DMS79 (cell line): ENCODE measurements at regions not wholly inside any gene's neighbourhood (a gene's known extent, or its start where the extent isn't known, plus 50 kb on each side); places are given as distances from the start of the nearest gene placed in this dataset.
"Not testable (repeated sequence)": the region's sequence is repeated elsewhere in the genome, so short reads cannot be mapped to it uniquely, and the experiment has no call there.

ENCODE experiments used
- DNase-seq: peaks from one replicate; lab custom pipeline; 2025; lab: John Stamatoyannopoulos, UW

DNA sequence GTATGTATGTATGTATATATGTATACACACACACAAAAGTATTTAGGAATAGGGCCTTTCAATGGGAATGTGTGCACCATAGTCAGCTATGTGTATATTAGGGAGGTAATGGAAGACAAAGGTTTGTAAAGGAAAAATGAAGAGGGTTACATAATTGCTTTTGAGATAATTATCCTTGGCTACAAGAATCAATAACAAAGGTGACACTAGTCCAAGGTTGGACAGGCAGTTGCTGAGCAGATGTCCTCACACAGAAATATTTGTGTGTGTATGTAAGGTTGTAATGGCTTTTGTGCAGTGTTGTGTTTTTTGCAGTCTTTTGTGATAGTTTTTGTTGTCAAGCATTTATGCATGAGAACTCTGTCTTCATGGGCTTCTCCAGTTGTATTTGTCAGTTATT is 157.9 kb upstream of the MARCKS start:
- DNase-seq = no peak

DNA sequence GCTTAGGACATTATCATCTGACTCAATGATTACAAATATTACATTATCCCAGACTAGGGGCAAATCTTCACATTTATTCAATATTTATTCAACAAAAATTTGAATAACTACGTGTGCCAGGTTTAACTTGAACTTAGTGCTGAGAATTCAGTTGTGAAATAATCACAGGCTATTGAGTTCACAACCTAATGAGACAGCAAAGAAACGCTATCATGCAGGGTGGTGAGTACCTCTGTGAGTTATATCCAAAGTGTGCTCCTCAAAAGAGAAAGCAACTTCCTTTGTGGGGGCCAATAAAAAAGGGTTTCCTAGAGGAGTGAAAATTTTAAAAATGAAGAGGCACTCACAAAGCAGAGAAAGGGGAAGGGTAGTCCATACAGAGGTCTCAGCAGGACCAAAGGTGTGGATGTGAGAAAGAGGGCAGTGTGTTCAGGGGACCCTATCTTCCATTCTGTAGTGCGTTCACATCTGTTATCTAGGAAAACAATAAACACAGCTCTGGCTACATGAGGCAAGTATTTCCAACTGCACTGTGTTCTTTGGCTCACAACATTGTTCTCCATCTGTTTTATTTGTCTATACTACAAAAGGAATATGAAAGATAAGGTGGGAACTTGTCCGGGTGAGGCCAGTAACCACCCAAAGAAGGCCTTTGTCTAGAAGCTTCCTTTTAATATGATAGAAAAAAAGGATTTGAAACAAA is 155.4 kb upstream of the MARCKS start:
- DNase-seq = no peak

DNA sequence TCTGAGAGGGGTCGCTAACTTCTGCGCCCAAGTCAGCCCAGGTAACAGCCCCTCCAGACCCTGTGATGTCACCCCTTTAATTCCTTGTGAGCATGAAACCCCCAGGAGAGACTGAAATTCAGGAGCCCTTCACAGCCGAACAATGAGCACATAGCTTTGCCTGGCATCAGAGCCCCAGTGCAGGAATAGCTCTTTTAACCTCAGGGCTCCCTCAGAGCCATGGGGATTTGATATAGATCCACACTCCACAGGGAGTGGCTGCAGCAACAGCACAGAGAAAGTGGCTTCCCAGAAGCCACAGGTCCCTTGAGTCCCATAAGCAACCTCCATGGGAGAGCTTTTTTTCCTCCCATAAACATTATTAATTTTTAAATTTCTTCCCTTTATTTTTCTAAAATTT is 150.0 kb upstream of the MARCKS start:
- DNase-seq = no peak

- no peak for DNase-seq
Observed at GRCh38 chr6:113709936-113710509, 147.1 kb upstream of the MARCKS start.

- peak; percentile 68 for DNase-seq
Observed at GRCh38 chr6:113713665-113714064, 143.5 kb upstream of the MARCKS start.

- no peak for DNase-seq
Observed at GRCh38 chr6:113718588-113718987, 138.6 kb upstream of the MARCKS start.

GRCh38 chr6:113719064-113719463 is 138.1 kb upstream of the MARCKS start:
- DNase-seq = no peak

DNA sequence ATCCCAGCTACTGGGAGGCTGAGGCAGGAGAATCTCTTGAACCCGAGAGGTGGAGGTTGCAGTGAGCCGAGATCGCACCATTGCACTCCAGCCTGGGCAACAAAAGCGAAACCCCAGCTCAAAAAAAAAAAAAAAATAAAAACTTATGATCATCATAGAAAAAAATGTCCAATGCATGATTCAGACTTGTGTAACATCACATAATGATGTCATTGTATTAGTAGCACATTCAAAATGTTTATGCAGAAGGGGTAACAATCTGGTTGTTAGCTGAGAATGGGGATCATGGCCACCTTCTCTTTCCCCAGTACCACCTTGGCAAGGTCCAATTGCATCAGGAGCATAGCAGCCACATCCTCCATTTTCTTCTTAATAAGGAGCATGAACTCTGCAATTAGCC is 137.6 kb upstream of the MARCKS start:
- no peak for DNase-seq

DNA sequence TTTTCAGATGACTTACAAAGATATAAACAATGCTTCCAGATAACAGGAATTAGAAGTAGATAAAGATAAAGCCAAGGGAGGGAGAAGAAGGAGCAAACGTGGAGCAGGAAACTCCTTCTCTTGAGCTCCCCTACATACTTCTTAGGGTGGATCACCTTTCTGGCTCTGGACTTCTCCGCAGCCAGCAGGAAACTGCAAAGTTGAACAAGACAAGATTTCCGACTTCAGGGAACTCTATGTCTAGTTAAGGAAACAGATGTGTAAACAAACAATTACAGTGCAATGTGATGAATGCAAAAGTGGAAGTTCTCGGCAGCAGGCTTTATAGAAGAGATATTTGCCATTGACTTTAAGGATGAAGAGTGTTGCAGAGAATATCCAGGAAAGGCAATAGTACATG is 134.0 kb upstream of the MARCKS start:
- no peak for DNase-seq

DNA sequence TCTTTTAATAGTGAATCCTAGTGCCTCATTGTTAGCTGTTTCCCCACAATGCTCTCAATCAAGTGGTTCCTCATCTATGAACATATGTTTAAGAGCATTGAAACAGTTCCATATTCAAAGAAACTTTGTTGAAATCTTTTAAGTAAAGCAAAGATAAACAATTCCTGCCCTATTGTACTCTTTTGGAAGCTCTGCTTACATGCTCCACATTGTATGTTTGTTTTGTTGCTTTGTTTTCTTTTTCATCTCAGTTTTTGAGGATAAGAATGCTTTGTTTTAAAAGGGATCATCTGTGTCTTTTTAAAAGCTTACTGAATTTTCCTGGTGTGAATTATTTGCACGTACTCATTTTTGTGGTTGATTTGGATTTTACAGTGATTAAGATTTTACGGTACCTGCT is 132.2 kb upstream of the MARCKS start:
- not testable (repeated sequence) for DNase-seq

- DNase-seq = no peak
Observed at GRCh38 chr6:113731541-113731940, 125.6 kb upstream of the MARCKS start.

DNA sequence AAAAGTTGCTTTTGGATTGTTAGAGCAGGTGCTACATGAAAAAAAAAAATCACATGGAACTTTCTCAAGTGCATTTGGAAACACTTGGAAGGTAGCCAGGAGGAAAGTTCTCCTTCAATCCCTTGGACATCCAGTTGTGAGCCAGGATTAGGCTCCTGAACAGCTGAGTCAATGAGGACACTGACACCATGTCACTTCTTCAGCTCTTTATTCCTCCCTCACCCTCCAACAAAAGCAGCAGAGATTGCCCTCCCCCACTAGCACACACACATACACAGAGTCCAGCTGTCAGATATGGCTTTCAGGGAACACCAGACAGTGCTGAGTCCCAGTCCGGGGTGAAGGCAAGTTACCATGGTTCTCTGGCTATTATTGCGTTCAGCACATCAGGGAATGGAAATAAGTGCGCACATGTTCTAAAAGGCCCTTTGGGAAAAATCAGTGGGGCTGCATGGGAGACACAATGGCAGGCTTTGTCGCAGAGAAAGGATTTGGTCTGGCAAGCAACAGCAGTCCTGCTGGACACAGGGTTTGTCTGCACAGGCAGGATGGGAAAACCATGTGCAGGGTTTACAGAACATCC is 124.7 kb upstream of the MARCKS start:
- no peak for DNase-seq

DNA sequence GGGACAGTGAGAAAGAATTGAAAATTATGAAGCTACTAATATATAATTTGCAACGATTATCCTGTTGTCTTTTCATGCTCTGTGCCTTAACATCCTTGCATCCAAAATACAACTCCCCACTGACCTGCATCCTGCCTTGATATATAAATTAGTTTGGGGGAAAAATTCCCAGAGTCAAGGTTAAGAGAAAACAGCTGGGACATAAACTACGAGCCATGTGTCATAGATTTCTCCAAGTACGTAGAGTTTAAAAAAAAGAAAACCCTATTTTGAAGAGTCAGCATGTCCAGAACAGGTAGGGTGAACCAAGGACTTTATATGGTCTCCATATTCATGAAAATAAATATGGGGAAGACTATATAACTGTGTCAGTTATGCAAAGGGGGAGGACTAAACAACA is 123.8 kb upstream of the MARCKS start:
- DNase-seq = no peak

GRCh38 chr6:113734982-113735381 is 122.2 kb upstream of the MARCKS start:
- DNase-seq = no peak

DNA sequence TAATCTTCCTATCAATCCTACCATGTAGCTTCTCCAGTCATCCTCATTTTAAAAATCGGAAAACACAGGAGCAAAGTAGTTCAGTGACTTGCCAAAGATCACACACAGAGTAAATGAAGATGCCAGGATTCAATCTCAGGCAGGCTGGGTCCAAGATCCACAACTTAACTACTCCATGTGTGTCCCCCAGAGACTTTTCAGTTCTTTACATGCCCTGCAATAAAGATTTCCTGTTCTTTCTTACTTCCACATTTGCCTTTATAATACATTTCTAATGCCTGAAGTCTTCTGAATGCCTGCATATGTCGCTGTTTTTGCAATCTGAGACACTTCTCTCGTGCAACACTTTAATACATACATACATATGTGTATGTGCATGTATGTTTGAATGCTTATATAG is 121.7 kb upstream of the MARCKS start:
- DNase-seq = no peak

DNA sequence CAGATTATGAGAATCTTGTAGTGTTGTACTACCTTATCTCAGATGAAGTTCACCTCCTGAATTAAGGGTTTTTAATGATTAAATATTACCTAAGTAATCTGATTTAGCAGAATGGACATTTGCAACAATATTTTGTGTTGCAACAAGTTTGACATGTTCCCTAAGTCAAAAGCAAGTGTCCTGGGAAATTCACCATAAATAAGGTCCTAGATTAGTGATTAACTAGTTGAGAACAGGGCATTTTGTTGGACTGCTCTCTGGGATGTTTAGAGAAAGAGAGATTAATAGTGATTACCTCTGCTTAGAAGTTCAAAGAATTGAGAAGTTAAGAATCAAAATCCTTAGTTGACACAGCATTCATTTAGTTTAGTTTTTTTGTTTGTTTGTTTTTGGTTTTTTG is 120.2 kb upstream of the MARCKS start:
- no peak for DNase-seq

GRCh38 chr6:113739041-113739655 is 118.0 kb upstream of the MARCKS start:
- DNase-seq = no peak

GRCh38 chr6:113741651-113742050 is 115.5 kb upstream of the MARCKS start:
- DNase-seq = no peak

DNA sequence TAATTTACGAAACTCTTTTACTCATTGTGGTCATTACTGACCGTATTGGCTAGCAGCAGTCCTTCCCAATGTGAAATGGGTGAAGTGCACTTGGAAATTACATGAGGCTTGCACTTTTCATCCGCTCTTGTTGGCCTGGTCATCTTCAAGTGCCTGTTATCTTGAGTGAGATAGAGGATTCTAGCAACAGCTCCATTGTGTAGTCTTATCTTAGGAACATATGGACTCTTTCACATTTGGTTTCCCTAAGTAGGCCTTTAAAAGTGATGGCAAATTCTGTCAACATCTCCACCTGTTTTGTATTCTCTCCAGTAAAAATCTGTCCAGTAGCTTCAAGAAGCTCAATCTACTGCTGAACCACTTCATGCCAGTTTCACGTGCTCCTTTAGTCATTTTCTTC is 114.8 kb upstream of the MARCKS start:
- peak; percentile 52 for DNase-seq

GRCh38 chr6:113744861-113745260 is 112.3 kb upstream of the MARCKS start:
- no peak for DNase-seq

GRCh38 chr6:113750151-113750855 is 106.8 kb upstream of the MARCKS start:
- no peak for DNase-seq

DNA sequence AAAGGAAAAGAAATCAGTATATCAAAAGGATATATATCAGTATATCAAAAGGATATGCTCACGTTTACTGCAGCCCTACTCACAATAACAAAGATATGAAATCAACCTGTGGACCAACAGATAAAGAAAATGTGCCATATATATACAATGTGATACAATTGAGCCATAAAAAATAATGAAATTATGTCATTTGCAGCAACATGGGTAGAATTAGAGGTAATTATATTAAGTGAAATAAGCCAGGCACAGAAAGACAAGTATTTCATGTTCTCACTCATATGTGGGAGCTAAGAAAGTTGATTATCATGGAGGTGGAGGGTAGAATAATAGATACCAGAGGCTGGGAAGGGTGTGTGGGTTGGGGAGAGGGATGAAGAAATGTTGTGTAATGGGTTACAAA is 102.9 kb upstream of the MARCKS start:
- no peak for DNase-seq
